ENCODE measurements at regions not wholly inside any gene's neighbourhood (a gene's known extent, or its start where the extent isn't known, plus 50 kb on each side); places are given as distances from the start of the nearest gene placed in this dataset.

DNA sequence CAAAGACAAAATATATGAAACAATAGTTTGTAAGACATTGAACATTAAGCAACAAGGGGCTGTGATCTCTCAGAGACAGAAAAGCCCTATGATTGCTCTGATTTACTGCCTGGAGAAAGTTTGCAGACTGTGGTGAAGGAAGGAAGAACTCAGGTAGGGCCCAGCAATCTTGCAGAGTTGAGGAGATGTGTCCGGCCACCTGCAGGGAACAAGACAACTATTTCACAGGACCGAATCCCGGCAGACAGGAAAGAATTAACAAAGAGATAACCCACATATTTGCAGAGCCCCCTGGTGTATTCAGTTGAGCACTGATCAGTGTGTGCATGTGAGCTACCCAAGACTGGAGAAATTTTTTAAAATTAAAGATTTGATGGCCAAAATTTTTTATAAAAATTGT, 58.3 kb upstream of the FMN2 start:
- Histone ChIP-seq H3K4me3 (ENCODE audit: low read depth, low read length) (no peak overlapping the region), H3K27ac (ENCODE audit: low read depth, low read length) (no peak overlapping the region), H3K9me3 (ENCODE audit: control insufficient read depth, insufficient read depth, low read length) (peaks cover 2% of the 10 kb centered on the region), H3K4me1 (ENCODE audit: control insufficient read depth, insufficient read depth, low read length) (no peaks in the 10 kb centered on the region), H3K36me3 (ENCODE audit: control insufficient read depth, insufficient read depth, low read length) (no peaks in the 10 kb centered on the region), H3K27me3 (ENCODE audit: control insufficient read depth, insufficient read depth, low read length) (no peaks in the 10 kb centered on the region)
- no peak for DNase-seq (ENCODE audit: low read depth in 4 of 6, low spot score in 6 of 6)
- WGBS (ENCODE audit: insufficient coverage) = 80% methylated on average over 1 of the region's 3 CpGs

DNA sequence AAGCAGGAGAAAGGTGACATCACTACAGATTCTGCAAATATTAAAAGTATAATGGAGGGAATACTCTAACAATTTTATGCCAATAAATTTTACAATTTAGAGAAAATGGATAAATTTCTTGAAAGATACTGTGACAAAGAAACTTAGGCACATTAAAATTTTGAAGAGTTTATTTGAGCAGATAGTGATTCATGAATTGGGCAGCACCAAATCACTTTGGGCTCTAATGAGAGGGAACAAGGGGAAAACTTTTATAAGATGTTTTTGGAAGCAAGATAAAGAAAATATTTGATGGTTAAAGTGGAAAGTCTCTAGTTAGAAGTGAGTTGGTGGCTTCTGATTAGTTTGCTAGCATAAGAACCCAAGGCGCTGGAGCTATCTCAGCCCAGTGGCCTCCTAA, 55.2 kb upstream of the FMN2 start:
- no peaks in the 10 kb centered on the region for H3K4me1 ChIP-seq (ENCODE audit: control insufficient read depth, insufficient read depth, low read length)
- H3K9me3 ChIP-seq (ENCODE audit: control insufficient read depth, insufficient read depth, low read length) = peaks cover 2% of the 10 kb centered on the region
- H3K27ac ChIP-seq (ENCODE audit: low read depth, low read length) = no peak overlapping the region
- no peaks in the 10 kb centered on the region for H3K27me3 ChIP-seq (ENCODE audit: control insufficient read depth, insufficient read depth, low read length)
- H3K36me3 ChIP-seq (ENCODE audit: control insufficient read depth, insufficient read depth, low read length) = no peaks in the 10 kb centered on the region
- no peak overlapping the region for H3K4me3 ChIP-seq (ENCODE audit: low read depth, low read length)
- no peak for DNase-seq (ENCODE audit: low read depth in 4 of 6, low spot score in 6 of 6)
- no CpG with 5 or more reads among the region's 1 CpG for WGBS (ENCODE audit: insufficient coverage)
